ENCODE measurements at regions not wholly inside any gene's neighbourhood (a gene's known extent, or its start where the extent isn't known, plus 50 kb on each side); places are given as distances from the start of the nearest gene placed in this dataset.

DNA sequence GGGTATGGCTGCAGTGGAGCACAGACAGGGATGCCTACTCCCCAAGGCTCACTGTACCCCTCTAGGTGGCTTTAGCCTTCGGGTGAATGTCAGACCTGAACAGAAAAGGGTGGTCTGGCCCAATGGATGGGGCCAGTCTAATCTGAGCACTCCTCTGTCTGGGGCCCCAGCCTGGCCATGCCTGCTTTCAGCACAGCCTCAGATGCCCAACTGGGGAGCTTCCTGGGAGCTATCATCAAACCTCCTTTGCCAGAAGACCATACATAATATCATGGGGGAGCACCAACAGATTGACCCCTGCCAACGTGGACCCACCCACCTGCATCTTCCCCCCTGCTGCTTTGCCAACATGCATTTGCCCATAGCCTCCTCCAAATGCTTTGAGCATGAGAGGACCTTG is 454.1 kb upstream of the KHDRBS2 start:
- no peak for TF ChIP-seq EZH2 (IDR thresholded peaks at IDR 0.05; ENCODE audit: borderline replicate concordance, low read depth, low read length, severe bottlenecking)
- TF ChIP-seq, protein P1, sequence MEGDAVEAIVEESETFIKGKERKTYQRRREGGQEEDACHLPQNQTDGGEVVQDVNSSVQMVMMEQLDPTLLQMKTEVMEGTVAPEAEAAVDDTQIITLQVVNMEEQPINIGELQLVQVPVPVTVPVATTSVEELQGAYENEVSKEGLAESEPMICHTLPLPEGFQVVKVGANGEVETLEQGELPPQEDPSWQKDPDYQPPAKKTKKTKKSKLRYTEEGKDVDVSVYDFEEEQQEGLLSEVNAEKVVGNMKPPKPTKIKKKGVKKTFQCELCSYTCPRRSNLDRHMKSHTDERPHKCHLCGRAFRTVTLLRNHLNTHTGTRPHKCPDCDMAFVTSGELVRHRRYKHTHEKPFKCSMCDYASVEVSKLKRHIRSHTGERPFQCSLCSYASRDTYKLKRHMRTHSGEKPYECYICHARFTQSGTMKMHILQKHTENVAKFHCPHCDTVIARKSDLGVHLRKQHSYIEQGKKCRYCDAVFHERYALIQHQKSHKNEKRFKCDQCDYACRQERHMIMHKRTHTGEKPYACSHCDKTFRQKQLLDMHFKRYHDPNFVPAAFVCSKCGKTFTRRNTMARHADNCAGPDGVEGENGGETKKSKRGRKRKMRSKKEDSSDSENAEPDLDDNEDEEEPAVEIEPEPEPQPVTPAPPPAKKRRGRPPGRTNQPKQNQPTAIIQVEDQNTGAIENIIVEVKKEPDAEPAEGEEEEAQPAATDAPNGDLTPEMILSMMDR (IDR thresholded peaks at IDR 0.05; ENCODE audit: borderline replicate concordance, extremely low read depth, low read length, poor library complexity, severe bottlenecking), result no peak

Measured in DND-41 (cell line).